Mesendoderm (in vitro differentiated cells): ENCODE measurements at regions not wholly inside any gene's neighbourhood (a gene's known extent, or its start where the extent isn't known, plus 50 kb on each side); places are given as distances from the start of the nearest gene placed in this dataset.

Source experiments
- DNase-seq: peaks from one replicate; pipeline ENCODE4 v3.0.0; 2013
- H2AK5ac ChIP-seq: 2 replicates; pipeline ENCODE4 v1.6.1; 2013; ENCODE audit warnings: low read length, inconsistent platforms
- H2BK120ac ChIP-seq: 2 replicates; pipeline ENCODE4 v1.6.1; 2013; ENCODE audit warnings: low read depth, mild to moderate bottlenecking, low read length, moderate library complexity, mixed read lengths
- H2BK15ac ChIP-seq: replicated peaks from 2 replicates; pipeline ENCODE4 v1.6.1; 2013; ENCODE audit warnings: low read depth, mild to moderate bottlenecking, moderate library complexity
- H2BK5ac ChIP-seq: 2 replicates; pipeline ENCODE4 v1.6.1; 2013; ENCODE audit warnings: low read length, inconsistent platforms
- H3K18ac ChIP-seq: 2 replicates; pipeline ENCODE4 v1.6.1; 2013; ENCODE audit warnings: mild to moderate bottlenecking, low read length, mixed read lengths
- H3K23ac ChIP-seq: one replicate; pipeline ENCODE4 v1.6.1; 2013; ENCODE audit warnings: low read length
- H3K27ac ChIP-seq: 2 replicates; pipeline ENCODE4 v1.5.1; 2013; ENCODE audit warnings: low read depth, mild to moderate bottlenecking, inconsistent platforms, low read length, moderate library complexity
- H3K27me3 ChIP-seq: 2 replicates; pipeline ENCODE4 v1.6.1; 2013; ENCODE audit warnings: low read length, control low read depth, mild to moderate bottlenecking, inconsistent platforms; ENCODE audit not compliant: insufficient read depth, poor library complexity
- H3K36me3 ChIP-seq: 2 replicates; pipeline ENCODE4 v1.6.1; 2013; ENCODE audit warnings: low read length, inconsistent platforms; ENCODE audit not compliant: control insufficient read depth, insufficient read depth
- H3K4ac ChIP-seq: one replicate; pipeline ENCODE4 v1.6.1; 2013; ENCODE audit warnings: low read depth, mild to moderate bottlenecking, low read length, moderate library complexity
- H3K4me1 ChIP-seq: 2 replicates; pipeline ENCODE4 v1.6.1; 2013; ENCODE audit warnings: low read depth, low read length, inconsistent platforms; ENCODE audit not compliant: control insufficient read depth
- H3K4me2 ChIP-seq: 2 replicates; pipeline ENCODE4 v1.6.1; 2013; ENCODE audit warnings: low read length
- H3K4me3 ChIP-seq: 2 replicates; pipeline ENCODE4 v1.5.1; 2013; ENCODE audit warnings: mild to moderate bottlenecking, low read length
- H3K56ac ChIP-seq: one replicate; pipeline ENCODE4 v1.6.1; 2013; ENCODE audit warnings: low read length
- H3K79me1 ChIP-seq: 2 replicates; pipeline ENCODE4 v1.6.1; 2013; ENCODE audit warnings: low read length, inconsistent platforms
- H3K79me2 ChIP-seq: 2 replicates; pipeline ENCODE4 v1.6.1; 2013; ENCODE audit warnings: mild to moderate bottlenecking, low read length; ENCODE audit not compliant: control insufficient read depth, insufficient read depth
- H3K9ac ChIP-seq: 2 replicates; pipeline ENCODE4 v1.6.1; 2013; ENCODE audit warnings: low read length, inconsistent platforms
- H4K5ac ChIP-seq: one replicate; pipeline ENCODE4 v1.6.1; 2013; ENCODE audit warnings: low read length
- H4K8ac ChIP-seq: one replicate; pipeline ENCODE4 v1.6.1; 2013; ENCODE audit warnings: low read depth, mild to moderate bottlenecking, control low read depth, low read length, moderate library complexity
- WGBS: extraction: QIAGEN DNeasy Blood & Tissue Kit; methylation state at CpG from one replicate; pipeline ENCODE4 v1.1.7; 2013; ENCODE audit warnings: low lambda C conversion rate, missing lambda C conversion rate; ENCODE audit not compliant: insufficient coverage; ENCODE audit errors: extremely low coverage; 5-methylcytosine and 5-hydroxymethylcytosine counted together

DNA sequence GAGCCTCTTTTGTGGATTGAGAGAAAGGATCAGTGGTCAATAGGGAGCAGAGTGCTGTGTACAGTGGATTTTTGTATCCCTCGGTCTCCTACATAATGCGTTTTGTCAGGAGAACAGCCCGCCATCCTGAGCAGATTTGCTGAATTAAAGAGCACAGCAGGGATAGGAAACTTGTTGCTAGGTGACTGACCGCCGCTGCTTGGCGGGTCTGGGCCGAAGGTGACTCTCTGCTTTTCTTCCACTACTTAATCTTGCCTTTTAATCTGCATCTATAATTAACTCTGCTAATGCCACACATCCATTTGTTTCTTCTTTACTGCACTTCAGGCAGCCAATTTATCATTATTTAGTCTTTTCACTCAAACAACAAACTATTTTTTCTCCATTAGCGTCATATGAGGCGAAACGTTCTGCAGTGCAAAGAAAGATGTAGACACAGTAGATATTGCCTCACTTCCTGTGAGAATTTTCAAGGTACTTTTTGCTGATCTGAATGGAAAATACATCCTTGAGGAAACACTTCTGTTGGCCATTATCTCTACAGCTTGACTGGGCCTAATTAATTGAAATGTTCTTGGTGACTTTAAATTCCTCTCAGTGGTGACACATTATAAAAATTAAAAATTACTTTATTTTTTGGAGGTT is 108.0 kb downstream of the PPM1A start:
- Histone ChIP-seq H3K4ac (no peak overlapping the region), H3K4me3 (no peak overlapping the region), H3K4me2 (no peak overlapping the region), H3K9ac (no peak overlapping the region), H3K4me1 (peaks cover 5% of the 10 kb centered on the region), H4K8ac (no peak overlapping the region), H2AK5ac (no peak overlapping the region), H3K27ac (no peak overlapping the region), H3K36me3 (no peaks in the 10 kb centered on the region), H3K79me1 (no peaks in the 10 kb centered on the region), H3K18ac (no peak overlapping the region), H3K23ac (no peak overlapping the region), H3K79me2 (no peaks in the 10 kb centered on the region), H2BK120ac (no peak overlapping the region), H2BK15ac (no peak overlapping the region), H4K5ac (no peak overlapping the region), H3K56ac (peak overlapping the region; percentile 22), H2BK5ac (no peak overlapping the region), H3K27me3 (peaks cover 1% of the 10 kb centered on the region)
- peak; percentile 81 for DNase-seq
- no CpG with 5 or more reads among the region's 10 CpGs for WGBS

DNA sequence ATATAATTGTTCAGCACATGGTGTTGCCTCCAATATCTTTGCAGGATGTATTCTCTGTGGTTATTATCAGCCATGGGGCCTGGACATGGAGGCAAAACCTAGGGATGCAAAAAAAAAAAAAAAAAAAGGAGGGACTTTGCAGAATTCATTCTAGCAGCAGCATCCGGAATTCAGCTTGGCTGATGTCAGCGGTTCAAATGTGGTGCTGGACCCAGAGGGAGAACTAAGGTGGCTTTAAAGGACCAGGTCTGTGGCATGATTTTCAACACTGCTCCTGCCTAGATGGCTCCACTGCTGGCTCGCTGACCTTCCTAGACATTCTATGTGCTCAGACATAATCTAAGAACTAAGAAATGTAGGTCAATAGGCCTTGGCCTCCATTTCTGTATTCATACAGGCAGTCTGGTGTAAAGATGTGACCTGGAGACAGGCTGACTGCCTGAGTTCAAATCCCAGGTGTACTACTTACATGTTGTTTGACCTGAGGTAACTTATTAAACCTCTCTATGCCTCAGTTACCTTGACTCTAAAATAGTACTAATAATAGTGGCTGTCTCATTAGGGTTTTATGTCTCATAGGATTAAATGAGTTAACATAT is 108.6 kb downstream of the PPM1A start:
- Histone ChIP-seq H3K27me3 (peaks cover 1% of the 10 kb centered on the region), H2BK15ac (no peak overlapping the region), H3K4me1 (peaks cover 5% of the 10 kb centered on the region), H4K8ac (no peak overlapping the region), H3K9ac (no peak overlapping the region), H3K4me2 (no peak overlapping the region), H2BK120ac (no peak overlapping the region), H3K27ac (no peak overlapping the region), H2AK5ac (no peak overlapping the region), H3K18ac (no peak overlapping the region), H3K56ac (no peak overlapping the region), H2BK5ac (no peak overlapping the region), H3K23ac (no peak overlapping the region), H3K79me2 (no peaks in the 10 kb centered on the region), H3K4me3 (no peak overlapping the region), H3K4ac (no peak overlapping the region), H3K36me3 (no peaks in the 10 kb centered on the region), H3K79me1 (no peaks in the 10 kb centered on the region), H4K5ac (no peak overlapping the region)
- no CpG with 5 or more reads among the region's 3 CpGs for WGBS
- DNase-seq = peak; percentile 11

DNA sequence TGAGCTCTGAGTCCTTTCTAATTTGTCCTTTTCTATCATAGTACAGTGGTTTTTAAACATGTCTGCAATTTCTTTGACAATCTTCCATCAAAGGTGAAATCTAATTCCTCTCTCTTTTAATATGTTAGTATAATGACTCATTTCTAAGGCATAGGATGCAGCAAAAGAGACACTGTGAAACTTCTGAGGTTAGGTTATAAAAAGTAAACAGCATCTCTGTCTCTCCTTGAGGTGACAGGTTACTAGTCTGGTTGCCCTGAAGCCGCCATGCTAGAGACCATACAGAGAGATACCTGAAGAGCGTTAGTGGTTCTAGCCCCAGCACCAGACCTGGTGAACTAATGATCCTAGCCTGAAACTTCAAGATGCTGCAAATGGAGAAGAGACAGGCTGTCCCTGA is 114.3 kb downstream of the PPM1A start:
- Histone ChIP-seq H2BK15ac (no peak overlapping the region), H3K27ac (no peak overlapping the region), H2AK5ac (no peak overlapping the region), H3K36me3 (no peaks in the 10 kb centered on the region), H3K23ac (no peak overlapping the region), H3K4ac (no peak overlapping the region), H4K5ac (no peak overlapping the region), H3K79me1 (no peaks in the 10 kb centered on the region), H3K4me1 (no peaks in the 10 kb centered on the region), H3K9ac (no peak overlapping the region), H4K8ac (no peak overlapping the region), H2BK5ac (no peak overlapping the region), H3K27me3 (no peaks in the 10 kb centered on the region), H3K4me2 (no peak overlapping the region), H2BK120ac (no peak overlapping the region), H3K79me2 (no peaks in the 10 kb centered on the region), H3K56ac (no peak overlapping the region), H3K18ac (no peak overlapping the region), H3K4me3 (no peak overlapping the region)
- DNase-seq = no peak
- no CpG with 5 or more reads among the region's 2 CpGs for WGBS

DNA sequence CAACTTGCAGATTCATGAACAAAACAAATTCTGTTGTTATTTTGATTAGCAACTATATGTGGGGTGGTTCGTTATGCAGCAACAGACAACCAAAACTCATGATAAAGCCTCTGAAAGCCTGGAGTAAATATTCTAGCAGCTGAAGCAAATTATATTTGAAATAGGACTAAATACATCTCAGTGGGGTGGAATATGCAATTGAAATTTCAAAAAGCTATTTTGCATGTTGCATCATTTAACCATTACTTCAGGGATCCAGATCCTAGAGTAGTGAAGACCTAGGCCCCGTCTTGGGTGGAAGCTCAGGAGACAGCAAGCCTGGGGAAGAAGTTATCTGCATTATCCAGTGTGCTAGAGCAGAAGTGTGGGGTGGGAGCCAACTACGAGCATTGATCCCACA is 114.7 kb downstream of the PPM1A start:
- Histone ChIP-seq H3K18ac (no peak overlapping the region), H3K4me3 (no peak overlapping the region), H2BK15ac (no peak overlapping the region), H3K56ac (no peak overlapping the region), H2AK5ac (no peak overlapping the region), H2BK5ac (no peak overlapping the region), H4K5ac (no peak overlapping the region), H3K79me2 (no peaks in the 10 kb centered on the region), H3K4ac (no peak overlapping the region), H3K27me3 (no peaks in the 10 kb centered on the region), H3K23ac (no peak overlapping the region), H3K4me2 (no peak overlapping the region), H3K79me1 (no peaks in the 10 kb centered on the region), H4K8ac (no peak overlapping the region), H3K4me1 (no peaks in the 10 kb centered on the region), H3K9ac (no peak overlapping the region), H3K36me3 (no peaks in the 10 kb centered on the region), H3K27ac (no peak overlapping the region), H2BK120ac (no peak overlapping the region)
- DNase-seq = no peak
- whole genome bisulfite sequencing = no CpG with 5 or more reads among the region's 3 CpGs

DNA sequence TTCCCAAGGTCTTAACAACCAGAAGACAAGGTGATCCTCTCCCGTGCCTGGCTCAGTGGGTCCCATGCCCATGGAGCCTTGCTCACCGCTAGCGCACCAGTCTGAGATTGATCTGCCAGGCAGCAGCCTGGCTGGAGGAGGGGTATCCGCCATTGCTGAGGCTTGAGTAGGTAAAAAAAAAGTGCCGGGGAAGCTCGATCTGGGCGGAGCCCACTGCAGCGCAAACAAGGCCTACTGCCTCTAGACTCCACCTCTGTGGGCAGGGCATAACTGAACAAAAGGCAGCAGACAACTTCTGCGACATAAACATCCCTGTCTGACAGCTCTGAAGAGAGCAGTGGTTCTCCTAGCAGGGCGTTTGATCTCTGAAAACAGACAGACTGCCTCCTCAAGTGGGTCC is 104.0 kb downstream of the C14orf39 start:
- Histone ChIP-seq H3K18ac (no peak overlapping the region), H3K9ac (no peak overlapping the region), H3K4me3 (no peak overlapping the region), H3K4ac (no peak overlapping the region), H4K8ac (no peak overlapping the region), H3K23ac (no peak overlapping the region), H3K27ac (no peak overlapping the region), H3K27me3 (no peaks in the 10 kb centered on the region), H3K36me3 (no peaks in the 10 kb centered on the region), H3K79me1 (no peaks in the 10 kb centered on the region), H2BK15ac (no peak overlapping the region), H3K56ac (no peak overlapping the region), H2BK5ac (no peak overlapping the region), H2AK5ac (no peak overlapping the region), H3K4me2 (no peak overlapping the region), H2BK120ac (no peak overlapping the region), H4K5ac (no peak overlapping the region), H3K4me1 (no peaks in the 10 kb centered on the region), H3K79me2 (no peaks in the 10 kb centered on the region)
- no peak for DNase-seq
- no CpG with 5 or more reads among the region's 10 CpGs for WGBS
